Prostate gland (tissue), 2 donors: ENCODE measurements at regions not wholly inside any gene's neighbourhood (a gene's known extent, or its start where the extent isn't known, plus 50 kb on each side); places are given as distances from the start of the nearest gene placed in this dataset.

ENCODE experiments used
- CTCF ChIP-seq, 4 experiments: fragments of 200-600 bp in 2 of 4; fragments of 450-650 bp in 2 of 4; sonication (generic) in 2 of 4; IDR thresholded peaks; 1 replicate in 3 of 4; 2 replicates in 1 of 4; pipeline ENCODE4 v1.5.1; 2016 to 2019; ENCODE audit warnings: antibody characterized with exemption in 4 of 4, mild to moderate bottlenecking in 2 of 4, moderate library complexity in 2 of 4
- POLR2A ChIP-seq: fragments of 450-650 bp; IDR thresholded peaks from one replicate; pipeline ENCODE4 v1.6.1; 2016; ENCODE audit warnings: antibody characterized with exemption, mild to moderate bottlenecking
- POLR2AphosphoS5 ChIP-seq: sonication (generic); formaldehyde crosslinking; IDR thresholded peaks from one replicate; pipeline ENCODE4 v1.6.1; 2017; ENCODE audit warnings: antibody characterized with exemption

- TF ChIP-seq POLR2A (no peak), CTCF (IDR thresholded peaks at IDR 0.05) (no peak), POLR2AphosphoS5 (no peak)
Observed at GRCh38 chr18:27789406-27789805, 387.5 kb downstream of the CDH2 start.
